ENCODE measurements at regions not wholly inside any gene's neighbourhood (a gene's known extent, or its start where the extent isn't known, plus 50 kb on each side); places are given as distances from the start of the nearest gene placed in this dataset.

- no peaks in the 10 kb centered on the region for H3K27me3 ChIP-seq (replicated peaks in 1 of 2; ENCODE audit: control insufficient read depth in 2 of 2, insufficient read depth in 2 of 2, low read length in 1 of 2)
- no peak overlapping the region for H3K4me3 ChIP-seq
- H3K9ac ChIP-seq (ENCODE audit: control insufficient read depth, insufficient read depth, low read length) = no peak overlapping the region
- H2AFZ ChIP-seq (ENCODE audit: control insufficient read depth, low read depth, low read length) = no peak overlapping the region
- TF ChIP-seq BRCA1 (IDR thresholded peaks at IDR 0.05; ENCODE audit: low read depth, low read length) (no peak), NFYB (IDR thresholded peaks at IDR 0.05; ENCODE audit: insufficient read depth, low read depth, low read length) (no peak), RELB (IDR thresholded peaks at IDR 0.05; ENCODE audit: low read depth) (no peak), POLR2A (IDR thresholded peaks at IDR 0.05; ENCODE audit: low read depth, low read length) (no peak), SKIL (IDR thresholded peaks at IDR 0.05; ENCODE audit: low read depth, poor library complexity, severe bottlenecking) (no peak), IRF5 (IDR thresholded peaks at IDR 0.05; ENCODE audit: borderline replicate concordance) (no peak), EP300 (IDR thresholded peaks at IDR 0.05; ENCODE audit: borderline replicate concordance in 1 of 2, control insufficient read depth in 1 of 2, low read depth in 2 of 2, low read length in 2 of 2) (no peak), FOS (IDR thresholded peaks at IDR 0.05; ENCODE audit: borderline replicate concordance, extremely low read depth, insufficient read length) (no peak), KDM1A (IDR thresholded peaks at IDR 0.05; ENCODE audit: borderline replicate concordance) (no peak)
- WGBS (ENCODE audit: insufficient coverage, insufficient replicate concordance, low lambda C conversion rate, missing lambda C conversion rate) = 13% methylated on average over 3 of the region's 3 CpGs
- ChIA-PET CTCF (no interaction called here), POLR2A (interaction anchor here (0.5 kb wide), 1 partner anchor 11 kb away, joined by 4 read pairs; no protein-coding TSS in a partner anchor), RAD21 (ENCODE audit: unreplicated experiment) (no interaction called here), SMC1A (ENCODE audit: uncharacterized antibody, unreplicated experiment) (no interaction called here)
- H3K4me2 ChIP-seq (ENCODE audit: control insufficient read depth, insufficient read depth) = no peak overlapping the region
- no peak for FAIRE-seq
- no peak for DNase-seq (ENCODE audit: low read depth, low spot score)
- no peaks in the 10 kb centered on the region for H4K20me1 ChIP-seq (ENCODE audit: control insufficient read depth, insufficient read depth)
- intact Hi-C loops (cut with micrococcal nuclease; ENCODE audit: unreplicated experiment) (no loop called here), in situ Hi-C loops (cut with MboI) (no loop called here)
- no TSS peak for BruUV-seq (replicated peaks)
- ATAC-seq = no peak
- H3K27ac ChIP-seq (ENCODE audit: control insufficient read depth, insufficient read depth) = no peak overlapping the region
- no peaks in the 10 kb centered on the region for H3K79me2 ChIP-seq (ENCODE audit: control insufficient read depth, insufficient read depth, low read length)
- H3K4me1 ChIP-seq (ENCODE audit: control insufficient read depth, insufficient read depth, low read length) = no peaks in the 10 kb centered on the region
- H3K9me3 ChIP-seq (replicated peaks; ENCODE audit: control insufficient read depth, insufficient read depth, low read length) = no peaks in the 10 kb centered on the region
- no peaks in the 10 kb centered on the region for H3K36me3 ChIP-seq (ENCODE audit: control insufficient read depth in 2 of 2, insufficient read depth in 2 of 2, low read length in 1 of 2)
These were observed 1103.2 kb downstream of the GATA3 start for GRCh38 chr10:9157656-9158055.
